Neural cell (in vitro differentiated cells): ENCODE measurements at regions not wholly inside any gene's neighbourhood (a gene's known extent, or its start where the extent isn't known, plus 50 kb on each side); places are given as distances from the start of the nearest gene placed in this dataset.
"Not testable (repeated sequence)": the region's sequence is repeated elsewhere in the genome, so short reads cannot be mapped to it uniquely, and the experiment has no call there.

Source experiments
- CTCF ChIP-seq: fragments of 450-650 bp; IDR thresholded peaks from 2 replicates; pipeline ENCODE4 v1.5.1; 2014; ENCODE audit warnings: antibody characterized with exemption, mild to moderate bottlenecking, moderate library complexity; ENCODE audit not compliant: poor library complexity, severe bottlenecking
- EZH2 ChIP-seq: fragments of 200-600, 300-800 bp; shearing (Covaris generic), sonication (generic); IDR thresholded peaks from 2 replicates; pipeline ENCODE4 v1.6.1; 2014; ENCODE audit warnings: antibody characterized with exemption, low read length, borderline replicate concordance, mild to moderate bottlenecking; ENCODE audit not compliant: insufficient read depth, poor library complexity, severe bottlenecking
- MXI1 ChIP-seq: fragments of 450-650 bp; conservative IDR thresholded peaks from 2 replicates; pipeline ENCODE4 v1.6.1; 2014; ENCODE audit warnings: antibody characterized with exemption, mild to moderate bottlenecking; ENCODE audit not compliant: poor library complexity, severe bottlenecking
- POLR2AphosphoS5 ChIP-seq: IDR thresholded peaks from 2 replicates; pipeline ENCODE4 v1.6.1; 2012
- RAD21 ChIP-seq: fragments of 450-650 bp; conservative IDR thresholded peaks from 2 replicates; pipeline ENCODE4 v1.6.1; 2014; ENCODE audit warnings: antibody characterized with exemption, mild to moderate bottlenecking, moderate library complexity
- REST ChIP-seq: IDR thresholded peaks from 2 replicates; pipeline ENCODE4 v1.6.1; 2012; ENCODE audit warnings: borderline replicate concordance
- SMC3 ChIP-seq: fragments of 450-650 bp; conservative IDR thresholded peaks from 2 replicates; pipeline ENCODE4 v1.6.1; 2014; ENCODE audit warnings: antibody characterized with exemption, mild to moderate bottlenecking, moderate library complexity; ENCODE audit not compliant: poor library complexity
- TAF1 ChIP-seq: IDR thresholded peaks from 2 replicates; pipeline ENCODE4 v1.6.1; 2012; ENCODE audit warnings: low read depth

- not testable (repeated sequence) for TF ChIP-seq RAD21, EZH2, CTCF, REST, POLR2AphosphoS5, MXI1, SMC3, TAF1
Measured at GRCh38 chr7:69541779-69542432, 56.4 kb upstream of the AUTS2 start.
